HepG2 (cell line): ENCODE measurements at regions not wholly inside any gene's neighbourhood (a gene's known extent, or its start where the extent isn't known, plus 50 kb on each side); places are given as distances from the start of the nearest gene placed in this dataset.

Source experiments
- EP300 ChIP-seq, 3 experiments: sonication (generic) in 1 of 3; formaldehyde crosslinking in 1 of 3; IDR thresholded peaks; 2 replicates each; pipeline versions ENCODE4 v1.5.1 to v1.6.1; 2011 to 2020; ENCODE audit warnings: low read depth in 2 of 3, low read length in 2 of 3, borderline replicate concordance in 1 of 3, improper control_type of control experiment in 1 of 3, mild to moderate bottlenecking in 1 of 3, missing genetic modification reagents in 1 of 3, moderate library complexity in 1 of 3
- ETV5 ChIP-seq: IDR thresholded peaks from 2 replicates; pipeline ENCODE4 v1.6.1; 2018; ENCODE audit warnings: missing biosample characterization, missing genetic modification reagents, inconsistent platforms, borderline replicate concordance
- FOSL2 ChIP-seq: sonication (generic); formaldehyde crosslinking; IDR thresholded peaks from 2 replicates; pipeline ENCODE4 v1.4.0; 2020; ENCODE audit warnings: missing genetic modification reagents
- FOXA3 ChIP-seq: IDR thresholded peaks from 2 replicates; pipeline ENCODE4 v1.6.1; 2016; ENCODE audit warnings: missing genetic modification reagents, missing compliant biosample characterization
- GATAD2A ChIP-seq: IDR thresholded peaks from 2 replicates; pipeline ENCODE4 v1.6.1; 2016
- ISL2 ChIP-seq: sonication (generic); formaldehyde crosslinking; IDR thresholded peaks from 2 replicates; pipeline ENCODE4 v1.5.0; 2020; ENCODE audit warnings: missing genetic modification reagents
- MAZ ChIP-seq, 2 experiments: sonication (generic) in 1 of 2; formaldehyde crosslinking in 1 of 2; IDR thresholded peaks; 2 replicates each; pipeline versions ENCODE4 v1.5.0 to v1.6.1; 2012 to 2020; ENCODE audit warnings: low read depth in 2 of 2, mild to moderate bottlenecking in 2 of 2, borderline replicate concordance in 1 of 2, improper control_type of control experiment in 1 of 2, low read length in 1 of 2, missing genetic modification reagents in 1 of 2, moderate library complexity in 1 of 2
- NCOA2 ChIP-seq: sonication (generic); formaldehyde crosslinking; IDR thresholded peaks from 2 replicates; pipeline ENCODE4 v1.8.0; 2022; ENCODE audit warnings: inconsistent platforms
- NFIC ChIP-seq: IDR thresholded peaks from 2 replicates; pipeline ENCODE4 v1.6.1; 2012; ENCODE audit warnings: mild to moderate bottlenecking, low read length, inconsistent platforms
- RXRB ChIP-seq: IDR thresholded peaks from 2 replicates; pipeline ENCODE4 v1.6.1; 2016; ENCODE audit warnings: borderline replicate concordance, missing genetic modification reagents, missing compliant biosample characterization
- SOX13 ChIP-seq, 3 experiments: fragments of 450-650 bp in 1 of 3; sonication (generic) in 1 of 3; formaldehyde crosslinking in 1 of 3; IDR thresholded peaks in 2 of 3; conservative IDR thresholded peaks in 1 of 3; 2 replicates each; pipeline versions ENCODE4 v1.5.0 to v1.6.1; 2016 to 2020; ENCODE audit warnings: antibody characterized with exemption in 1 of 3, mild to moderate bottlenecking in 1 of 3, missing compliant biosample characterization in 1 of 3, missing genetic modification reagents in 1 of 3, moderate library complexity in 1 of 3
- SOX6 ChIP-seq, 2 experiments: fragments of 450-650 bp in 1 of 2; sonication (generic) in 1 of 2; formaldehyde crosslinking in 1 of 2; IDR thresholded peaks; 2 replicates each; pipeline versions ENCODE4 v1.4.0 to v1.6.1; 2017 to 2020; ENCODE audit warnings: antibody characterized with exemption in 1 of 2, mild to moderate bottlenecking in 1 of 2, missing genetic modification reagents in 1 of 2
- ZNF652 ChIP-seq: IDR thresholded peaks from 2 replicates; pipeline ENCODE4 v1.6.1; 2016; ENCODE audit warnings: low read depth, borderline replicate concordance
- TF ChIP-seq, protein P1 (sequence below): sonication (generic); formaldehyde crosslinking; conservative IDR thresholded peaks from 2 replicates; pipeline ENCODE4 v1.4.0; 2020; ENCODE audit warnings: mild to moderate bottlenecking, missing genetic modification reagents, moderate library complexity
- TF ChIP-seq, protein P2 (sequence below): sonication (generic); formaldehyde crosslinking; IDR thresholded peaks from 2 replicates; pipeline ENCODE4 v1.4.0; 2020; ENCODE audit warnings: missing genetic modification reagents
- TF ChIP-seq, protein P3 (sequence below): sonication (generic); formaldehyde crosslinking; IDR thresholded peaks from 2 replicates; pipeline ENCODE4 v1.4.0; 2020; ENCODE audit warnings: missing genetic modification reagents
- TF ChIP-seq, protein P4 (sequence below): IDR thresholded peaks from 2 replicates; pipeline ENCODE4 v1.6.1; 2012; ENCODE audit warnings: low read depth, low read length, improper control_type of control experiment

DNA sequence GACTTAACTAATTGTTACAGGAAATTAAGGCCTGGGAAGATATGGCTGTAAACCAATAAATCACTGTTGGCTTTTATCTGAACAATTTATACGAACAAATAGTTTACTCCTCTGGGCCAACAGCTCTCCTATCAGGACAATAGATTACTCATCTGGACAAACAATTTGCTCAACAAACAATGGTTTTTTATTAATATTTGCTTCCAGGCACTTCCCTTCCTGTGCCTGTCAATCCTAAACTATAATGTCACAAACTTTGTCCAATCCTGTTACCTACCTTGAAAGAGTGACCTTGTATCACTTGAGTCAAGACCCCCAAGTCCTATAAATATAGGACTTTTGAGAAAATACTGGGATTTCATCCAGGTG lies 87.6 kb upstream of the OR9Q1 start (continued):
- TF ChIP-seq SOX13 (IDR thresholded peaks at IDR 0.05): peak; percentile 61
- peak in 1 of 2 experiments; percentile 97; a peak in 2 of 4 replicates for TF ChIP-seq SOX13 (CRISPR knock-in tag; conservative IDR thresholded peaks at IDR 0.05 in 1 of 2, IDR thresholded peaks at IDR 0.05 in 1 of 2)
- TF ChIP-seq ISL2: 0 out of 2 replicates have a peak, but pooled peaks have one; percentile 23
- peak in 1 of 2 experiments; percentile 60; a peak in 1 of 4 replicates for TF ChIP-seq EP300 (IDR thresholded peaks at IDR 0.05; ENCODE audit: low read depth in 2 of 2, low read length in 2 of 2)
- TF ChIP-seq EP300 (CRISPR knock-in tag; IDR thresholded peaks at IDR 0.05; ENCODE audit: borderline replicate concordance): no peak
- peak; percentile 43 for TF ChIP-seq RXRB (CRISPR knock-in tag)
- TF ChIP-seq NFIC: 0 out of 2 replicates have a peak, but pooled peaks have one; percentile 21
- peak; percentile 55; the same call in 1 of the 2 replicates for TF ChIP-seq ETV5 (CRISPR knock-in tag)
- TF ChIP-seq ZNF652 (CRISPR knock-in tag): no peak
- TF ChIP-seq NCOA2 (CRISPR knock-in tag): peak; percentile 76
- TF ChIP-seq FOXA3 (CRISPR knock-in tag): peak; percentile 56; the same call in 1 of the 2 replicates
- TF ChIP-seq FOSL2: peak; percentile 72
- no peak for TF ChIP-seq SOX6 (IDR thresholded peaks at IDR 0.05)
- TF ChIP-seq SOX6 (CRISPR knock-in tag; IDR thresholded peaks at IDR 0.05): peak; percentile 90
- no peak for TF ChIP-seq MAZ (IDR thresholded peaks at IDR 0.05; ENCODE audit: borderline replicate concordance, low read depth, low read length)
- no peak for TF ChIP-seq MAZ (CRISPR knock-in tag; IDR thresholded peaks at IDR 0.05; ENCODE audit: low read depth)
- TF ChIP-seq, protein P1, sequence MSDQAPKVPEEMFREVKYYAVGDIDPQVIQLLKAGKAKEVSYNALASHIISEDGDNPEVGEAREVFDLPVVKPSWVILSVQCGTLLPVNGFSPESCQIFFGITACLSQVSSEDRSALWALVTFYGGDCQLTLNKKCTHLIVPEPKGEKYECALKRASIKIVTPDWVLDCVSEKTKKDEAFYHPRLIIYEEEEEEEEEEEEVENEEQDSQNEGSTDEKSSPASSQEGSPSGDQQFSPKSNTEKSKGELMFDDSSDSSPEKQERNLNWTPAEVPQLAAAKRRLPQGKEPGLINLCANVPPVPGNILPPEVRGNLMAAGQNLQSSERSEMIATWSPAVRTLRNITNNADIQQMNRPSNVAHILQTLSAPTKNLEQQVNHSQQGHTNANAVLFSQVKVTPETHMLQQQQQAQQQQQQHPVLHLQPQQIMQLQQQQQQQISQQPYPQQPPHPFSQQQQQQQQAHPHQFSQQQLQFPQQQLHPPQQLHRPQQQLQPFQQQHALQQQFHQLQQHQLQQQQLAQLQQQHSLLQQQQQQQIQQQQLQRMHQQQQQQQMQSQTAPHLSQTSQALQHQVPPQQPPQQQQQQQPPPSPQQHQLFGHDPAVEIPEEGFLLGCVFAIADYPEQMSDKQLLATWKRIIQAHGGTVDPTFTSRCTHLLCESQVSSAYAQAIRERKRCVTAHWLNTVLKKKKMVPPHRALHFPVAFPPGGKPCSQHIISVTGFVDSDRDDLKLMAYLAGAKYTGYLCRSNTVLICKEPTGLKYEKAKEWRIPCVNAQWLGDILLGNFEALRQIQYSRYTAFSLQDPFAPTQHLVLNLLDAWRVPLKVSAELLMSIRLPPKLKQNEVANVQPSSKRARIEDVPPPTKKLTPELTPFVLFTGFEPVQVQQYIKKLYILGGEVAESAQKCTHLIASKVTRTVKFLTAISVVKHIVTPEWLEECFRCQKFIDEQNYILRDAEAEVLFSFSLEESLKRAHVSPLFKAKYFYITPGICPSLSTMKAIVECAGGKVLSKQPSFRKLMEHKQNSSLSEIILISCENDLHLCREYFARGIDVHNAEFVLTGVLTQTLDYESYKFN (CRISPR knock-in tag): peak; percentile 40
- TF ChIP-seq, protein P2, sequence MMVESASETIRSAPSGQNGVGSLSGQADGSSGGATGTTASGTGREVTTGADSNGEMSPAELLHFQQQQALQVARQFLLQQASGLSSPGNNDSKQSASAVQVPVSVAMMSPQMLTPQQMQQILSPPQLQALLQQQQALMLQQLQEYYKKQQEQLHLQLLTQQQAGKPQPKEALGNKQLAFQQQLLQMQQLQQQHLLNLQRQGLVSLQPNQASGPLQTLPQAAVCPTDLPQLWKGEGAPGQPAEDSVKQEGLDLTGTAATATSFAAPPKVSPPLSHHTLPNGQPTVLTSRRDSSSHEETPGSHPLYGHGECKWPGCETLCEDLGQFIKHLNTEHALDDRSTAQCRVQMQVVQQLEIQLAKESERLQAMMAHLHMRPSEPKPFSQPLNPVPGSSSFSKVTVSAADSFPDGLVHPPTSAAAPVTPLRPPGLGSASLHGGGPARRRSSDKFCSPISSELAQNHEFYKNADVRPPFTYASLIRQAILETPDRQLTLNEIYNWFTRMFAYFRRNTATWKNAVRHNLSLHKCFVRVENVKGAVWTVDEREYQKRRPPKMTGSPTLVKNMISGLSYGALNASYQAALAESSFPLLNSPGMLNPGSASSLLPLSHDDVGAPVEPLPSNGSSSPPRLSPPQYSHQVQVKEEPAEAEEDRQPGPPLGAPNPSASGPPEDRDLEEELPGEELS (CRISPR knock-in tag): peak; percentile 80
- TF ChIP-seq, protein P3, sequence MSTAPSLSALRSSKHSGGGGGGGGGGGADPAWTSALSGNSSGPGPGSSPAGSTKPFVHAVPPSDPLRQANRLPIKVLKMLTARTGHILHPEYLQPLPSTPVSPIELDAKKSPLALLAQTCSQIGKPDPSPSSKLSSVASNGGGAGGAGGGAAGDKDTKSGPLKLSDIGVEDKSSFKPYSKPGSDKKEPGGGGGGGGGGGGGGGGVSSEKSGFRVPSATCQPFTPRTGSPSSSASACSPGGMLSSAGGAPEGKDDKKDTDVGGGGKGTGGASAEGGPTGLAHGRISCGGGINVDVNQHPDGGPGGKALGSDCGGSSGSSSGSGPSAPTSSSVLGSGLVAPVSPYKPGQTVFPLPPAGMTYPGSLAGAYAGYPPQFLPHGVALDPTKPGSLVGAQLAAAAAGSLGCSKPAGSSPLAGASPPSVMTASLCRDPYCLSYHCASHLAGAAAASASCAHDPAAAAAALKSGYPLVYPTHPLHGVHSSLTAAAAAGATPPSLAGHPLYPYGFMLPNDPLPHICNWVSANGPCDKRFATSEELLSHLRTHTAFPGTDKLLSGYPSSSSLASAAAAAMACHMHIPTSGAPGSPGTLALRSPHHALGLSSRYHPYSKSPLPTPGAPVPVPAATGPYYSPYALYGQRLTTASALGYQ: no peak
- peak; percentile 49; the same call in 1 of the 2 replicates for TF ChIP-seq GATAD2A (CRISPR knock-in tag)
- TF ChIP-seq, protein P4, sequence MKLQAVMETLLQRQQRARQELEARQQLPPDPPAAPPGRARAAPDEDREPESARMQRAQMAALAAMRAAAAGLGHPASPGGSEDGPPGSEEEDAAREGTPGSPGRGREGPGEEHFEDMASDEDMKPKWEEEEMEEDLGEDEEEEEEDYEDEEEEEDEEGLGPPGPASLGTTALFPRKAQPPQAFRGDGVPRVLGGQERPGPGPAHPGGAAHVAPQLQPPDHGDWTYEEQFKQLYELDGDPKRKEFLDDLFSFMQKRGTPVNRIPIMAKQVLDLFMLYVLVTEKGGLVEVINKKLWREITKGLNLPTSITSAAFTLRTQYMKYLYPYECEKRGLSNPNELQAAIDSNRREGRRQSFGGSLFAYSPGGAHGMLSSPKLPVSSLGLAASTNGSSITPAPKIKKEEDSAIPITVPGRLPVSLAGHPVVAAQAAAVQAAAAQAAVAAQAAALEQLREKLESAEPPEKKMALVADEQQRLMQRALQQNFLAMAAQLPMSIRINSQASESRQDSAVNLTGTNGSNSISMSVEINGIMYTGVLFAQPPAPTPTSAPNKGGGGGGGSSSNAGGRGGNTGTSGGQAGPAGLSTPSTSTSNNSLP: peak; percentile 47; the same call in 1 of the 2 replicates
